Right renal pelvis (tissue), 4 donors: ENCODE measurements at regions not wholly inside any gene's neighbourhood (a gene's known extent, or its start where the extent isn't known, plus 50 kb on each side); places are given as distances from the start of the nearest gene placed in this dataset.

Source experiments
- DNase-seq, 4 donors: peaks; one replicate each; pipeline ENCODE4 v3.0.0-alpha.2; 2013; ENCODE audit warnings: low read depth in 4 of 4, low spot score in 3 of 4, missing footprints in 1 of 4

GRCh38 chr5:152978141-152978835 lies 512.2 kb upstream of the GRIA1 start:
- DNase-seq, result no peak

GRCh38 chr5:152987131-152987530 lies 503.3 kb upstream of the GRIA1 start:
- no peak for DNase-seq

GRCh38 chr5:152990217-152990616 lies 500.3 kb upstream of the GRIA1 start:
- DNase-seq, result no peak

- DNase-seq, result no peak
Measured at GRCh38 chr5:152990649-152991048, 499.8 kb upstream of the GRIA1 start.

- no peak for DNase-seq
Measured at GRCh38 chr5:152994033-152994680, 496.3 kb upstream of the GRIA1 start.

GRCh38 chr5:152995214-152995725 lies 495.2 kb upstream of the GRIA1 start:
- DNase-seq, result no peak

GRCh38 chr5:153005711-153006110 lies 484.8 kb upstream of the GRIA1 start:
- no peak for DNase-seq

GRCh38 chr5:153006681-153007080 lies 483.8 kb upstream of the GRIA1 start:
- DNase-seq, result no peak

GRCh38 chr5:153014194-153014593 lies 476.3 kb upstream of the GRIA1 start:
- DNase-seq, result no peak

- no peak for DNase-seq
Measured at GRCh38 chr5:153018121-153018520, 472.3 kb upstream of the GRIA1 start.

- no peak for DNase-seq
Measured at GRCh38 chr5:153030755-153031725, 459.4 kb upstream of the GRIA1 start.

GRCh38 chr5:153039501-153039900 lies 451.0 kb upstream of the GRIA1 start:
- no peak for DNase-seq

- no peak for DNase-seq
Measured at GRCh38 chr5:153043886-153044285, 446.6 kb upstream of the GRIA1 start.

GRCh38 chr5:153050496-153051179 lies 439.8 kb upstream of the GRIA1 start:
- DNase-seq, result no peak

GRCh38 chr5:153066281-153066680 lies 424.2 kb upstream of the GRIA1 start:
- no peak for DNase-seq

GRCh38 chr5:153067869-153068268 lies 422.6 kb upstream of the GRIA1 start:
- no peak for DNase-seq

GRCh38 chr5:153079396-153079795 lies 411.1 kb upstream of the GRIA1 start:
- DNase-seq, result no peak

- DNase-seq, result no peak
Measured at GRCh38 chr5:153080940-153081339, 409.5 kb upstream of the GRIA1 start.

- no peak for DNase-seq
Measured at GRCh38 chr5:153081385-153081784, 409.1 kb upstream of the GRIA1 start.

GRCh38 chr5:153084511-153084910 lies 406.0 kb upstream of the GRIA1 start:
- DNase-seq, result no peak

- no peak for DNase-seq
Measured at GRCh38 chr5:153086486-153086885, 404.0 kb upstream of the GRIA1 start.
